HL-60 (cell line): ENCODE measurements at regions not wholly inside any gene's neighbourhood (a gene's known extent, or its start where the extent isn't known, plus 50 kb on each side); places are given as distances from the start of the nearest gene placed in this dataset.

Source experiments
- CTCF ChIP-seq: IDR thresholded peaks from one replicate; pipeline ENCODE4 v1.5.1; 2011; ENCODE audit warnings: low read length, control low read depth, inconsistent platforms; ENCODE audit not compliant: insufficient read depth
- POLR2AphosphoS5 ChIP-seq: IDR thresholded peaks from 2 replicates; pipeline ENCODE4 v1.6.1; 2012; ENCODE audit warnings: low read depth

DNA sequence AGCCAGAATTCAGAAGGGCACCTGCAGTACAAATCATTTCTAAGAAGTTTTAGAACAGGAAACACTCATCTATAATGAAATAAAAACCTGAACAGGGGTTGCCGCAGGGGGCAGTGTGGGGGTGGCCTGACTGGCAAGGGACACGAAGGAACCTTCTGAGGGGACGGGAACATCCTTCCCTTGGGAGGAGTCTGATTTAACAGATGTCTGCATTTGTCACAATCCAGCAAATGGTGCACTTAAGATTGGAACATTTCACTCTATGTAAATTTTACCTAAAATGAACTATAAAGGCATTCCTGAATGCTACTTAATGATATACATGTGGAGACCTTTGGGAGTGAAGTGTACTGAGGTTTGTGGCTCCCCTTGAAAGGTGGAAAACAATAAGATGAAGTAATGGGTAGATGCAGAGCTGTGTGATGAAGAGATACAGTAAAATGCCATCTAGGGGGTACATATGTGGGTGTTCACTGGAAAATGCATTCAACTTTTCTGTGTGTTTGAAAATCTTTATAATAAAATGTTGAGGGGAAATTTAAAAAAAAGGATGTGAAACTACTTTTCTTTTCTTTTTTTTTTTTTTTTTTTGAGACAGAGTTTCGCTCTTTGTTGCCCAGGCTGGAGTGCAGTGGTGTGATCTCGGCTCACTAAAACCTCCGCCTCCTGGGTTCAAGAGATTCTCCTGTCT, 89.5 kb downstream of the SNX5 start:
- TF ChIP-seq POLR2AphosphoS5 (no peak), CTCF (no peak)
